B cell (primary cell): ENCODE measurements at regions not wholly inside any gene's neighbourhood (a gene's known extent, or its start where the extent isn't known, plus 50 kb on each side); places are given as distances from the start of the nearest gene placed in this dataset.

Experiments used
- ATAC-seq: fragments of 200-7000 bp; cut with Tn5 transposase; one replicate; pipeline ENCODE4 v1.10.0; 2021; ENCODE audit warnings: low read depth, mild to moderate bottlenecking, moderate number of reproducible peaks, moderate library complexity
- CTCF ChIA-PET: fragments of 350-600 bp; sonication (Branson Sonifier 250); formaldehyde crosslinking; loops from one replicate; lab custom pipeline; 2021; ENCODE audit warnings: antibody characterized with exemption, inconsistent platforms; lab: Charles Lee
- POLR2A ChIA-PET: fragments of 350-600 bp; sonication (Branson Sonifier 250); formaldehyde crosslinking; loops from one replicate; lab custom pipeline; 2021; ENCODE audit warnings: antibody characterized with exemption; lab: Charles Lee
- DNase-seq: peaks from one replicate; pipeline ENCODE4 v3.0.0; 2013
- H2AFZ ChIP-seq: 2 replicates; pipeline ENCODE4 v1.6.1; 2012; ENCODE audit warnings: mild to moderate bottlenecking, low read depth, low read length; ENCODE audit not compliant: insufficient read depth, poor library complexity, severe bottlenecking
- H3K27ac ChIP-seq, 2 donors: 1 replicate in 1 of 2; 2 replicates in 1 of 2; pipeline ENCODE4 v1.5.1; 2012 to 2013; ENCODE audit warnings: low read length in 2 of 2, mild to moderate bottlenecking in 2 of 2, moderate library complexity in 1 of 2
- H3K27me3 ChIP-seq, 4 experiments: fragments of 200-600 bp in 1 of 4; sonication (generic) in 1 of 4; replicated peaks in 1 of 4; 1 replicate in 2 of 4; 2 replicates in 2 of 4; pipeline versions ENCODE4 v1.6.1 to v1.7.0; 2013 to 2016; ENCODE audit warnings: low read length in 3 of 4, mild to moderate bottlenecking in 2 of 4, mixed read lengths in 1 of 4, moderate library complexity in 1 of 4; ENCODE audit not compliant: insufficient read depth in 4 of 4, control insufficient read depth in 3 of 4; ENCODE audit errors: control extremely low read depth in 1 of 4
- H3K36me3 ChIP-seq, 2 experiments: replicated peaks in 1 of 2; 1 replicate in 1 of 2; 2 replicates in 1 of 2; pipeline versions ENCODE4 v1.6.1 to v1.7.1; 2013; ENCODE audit warnings: low read length in 1 of 2; ENCODE audit not compliant: insufficient read depth in 2 of 2, control insufficient read depth in 1 of 2; ENCODE audit errors: control extremely low read depth in 1 of 2, extremely low read depth in 1 of 2
- H3K4me1 ChIP-seq, 2 donors: fragments of 200-600 bp in 1 of 2; sonication (generic) in 1 of 2; 1 replicate in 1 of 2; 2 replicates in 1 of 2; pipeline versions ENCODE4 v1.5.1 to v1.6.1; 2013 to 2017; ENCODE audit warnings: low read length in 2 of 2; ENCODE audit not compliant: control insufficient read depth in 2 of 2, insufficient read depth in 2 of 2
- H3K4me2 ChIP-seq: replicated peaks from 2 replicates; pipeline ENCODE3; 2012; ENCODE audit warnings: mild to moderate bottlenecking, low read depth, low read length; ENCODE audit not compliant: poor library complexity, severe bottlenecking
- H3K4me3 ChIP-seq, 5 experiments: fragments of 200-600 bp in 1 of 5; sonication (generic) in 1 of 5; 1 replicate in 3 of 5; 2 replicates in 2 of 5; pipeline versions ENCODE4 v1.5.1 to v1.7.0; 2011 to 2016; ENCODE audit warnings: low read length in 4 of 5, mild to moderate bottlenecking in 4 of 5, low read depth in 2 of 5, control low read depth in 1 of 5, moderate library complexity in 1 of 5; ENCODE audit not compliant: insufficient read depth in 1 of 5; ENCODE audit errors: control extremely low read depth in 1 of 5, extremely low read depth in 1 of 5
- H3K79me2 ChIP-seq: fragments of 200-600 bp; sonication (generic); one replicate; pipeline ENCODE4 v1.6.0; 2016; ENCODE audit warnings: low read length; ENCODE audit not compliant: control insufficient read depth, insufficient read depth
- H3K9ac ChIP-seq: fragments of 200-600 bp; sonication (generic); 2 replicates; pipeline ENCODE4 v1.6.1; 2017; ENCODE audit warnings: mild to moderate bottlenecking, low read length, moderate library complexity
- H3K9me3 ChIP-seq, 3 donors: one replicate each; pipeline versions ENCODE4 v1.6.1 to v1.7.1; 2013; ENCODE audit warnings: low read length in 2 of 3; ENCODE audit not compliant: control insufficient read depth in 2 of 3, insufficient read depth in 1 of 3; ENCODE audit errors: control extremely low read depth in 1 of 3
- H4K20me1 ChIP-seq: 2 replicates; pipeline ENCODE4 v1.6.0; 2012; ENCODE audit warnings: mild to moderate bottlenecking, low read length; ENCODE audit not compliant: insufficient read depth, control insufficient read depth, poor library complexity, severe bottlenecking
- H3K27ac Mint-ChIP-seq: one replicate; pipeline ENCODE4 v1.8.0; 2021; ENCODE audit warnings: mixed read lengths
- H3K27me3 Mint-ChIP-seq: one replicate; pipeline ENCODE4 v1.8.0; 2021; ENCODE audit warnings: mixed read lengths
- H3K4me1 Mint-ChIP-seq: one replicate; pipeline ENCODE4 v1.8.0; 2021; ENCODE audit warnings: mixed read lengths
- H3K4me3 Mint-ChIP-seq: one replicate; pipeline ENCODE4 v1.8.0; 2021; ENCODE audit warnings: mixed read lengths
- H3K9me3 Mint-ChIP-seq: one replicate; pipeline ENCODE4 v1.8.0; 2022; ENCODE audit warnings: mixed read lengths; ENCODE audit not compliant: insufficient read depth
- CTCF ChIP-seq: fragments of 200-600 bp; IDR thresholded peaks from one replicate; pipeline ENCODE4 v1.8.0; 2022; ENCODE audit warnings: antibody characterized with exemption, mild to moderate bottlenecking
- EZH2 ChIP-seq: IDR thresholded peaks from 2 replicates; pipeline ENCODE4 v1.6.1; 2012; ENCODE audit warnings: borderline replicate concordance, low read depth, mild to moderate bottlenecking, moderate library complexity, low read length; ENCODE audit not compliant: insufficient read depth, poor library complexity, severe bottlenecking
- WGBS: methylation state at CpG from one replicate; pipeline ENCODE4 v1.1.5; 2013; ENCODE audit warnings: missing lambda C conversion rate; ENCODE audit not compliant: insufficient coverage; 5-methylcytosine and 5-hydroxymethylcytosine counted together
- intact Hi-C: fragments of 100-400 bp; cut with micrococcal nuclease; formaldehyde crosslinking; loops from one replicate; pipeline ENCODE4 v1.10.0; 2022

- no peaks in the 10 kb centered on the region for H3K4me1 ChIP-seq
- no peaks in the 10 kb centered on the region for H3K36me3 ChIP-seq
- no peaks in the 10 kb centered on the region for H3K9me3 ChIP-seq
- no peak overlapping the region for H2AFZ ChIP-seq
- H3K9me3 Mint-ChIP-seq, result no peaks in the 10 kb centered on the region
- intact Hi-C loops, result no loop called here
- POLR2A ChIA-PET, result no interaction called here
- H3K4me3 ChIP-seq, result no peak overlapping the region
- no peak overlapping the region for H3K4me3 Mint-ChIP-seq
- no peak overlapping the region for H3K9ac ChIP-seq
- H3K4me2 ChIP-seq, result no peak overlapping the region
- H3K27ac Mint-ChIP-seq, result no peak overlapping the region
- H3K4me1 Mint-ChIP-seq, result no peaks in the 10 kb centered on the region
- no peaks in the 10 kb centered on the region for H3K27me3 ChIP-seq
- no peaks in the 10 kb centered on the region for H3K27me3 Mint-ChIP-seq
- no peaks in the 10 kb centered on the region for H3K79me2 ChIP-seq
- no CpG with 5 or more reads among the region's 1 CpG for WGBS
- ATAC-seq (no peak), DNase-seq (no peak)
- TF ChIP-seq EZH2, result no peak
- TF ChIP-seq CTCF, result no peak
- no peaks in the 10 kb centered on the region for H4K20me1 ChIP-seq
- CTCF ChIA-PET, result no interaction called here
- H3K27ac ChIP-seq, result no peak overlapping the region
Observed at GRCh38 chr13:79913141-79913827, 427.6 kb downstream of the SPRY2 start.

- ChIA-PET POLR2A (no interaction called here), CTCF (no interaction called here)
- Mint-ChIP-seq H3K4me3 (no peak overlapping the region), H3K27ac (no peak overlapping the region), H3K27me3 (no peaks in the 10 kb centered on the region), H3K9me3 (no peaks in the 10 kb centered on the region), H3K4me1 (no peaks in the 10 kb centered on the region)
- no peak for DNase-seq
- Histone ChIP-seq H3K27me3 (no peaks in the 10 kb centered on the region), H3K4me1 (no peaks in the 10 kb centered on the region), H3K4me2 (no peak overlapping the region), H3K36me3 (no peaks in the 10 kb centered on the region), H2AFZ (no peak overlapping the region), H3K4me3 (no peak overlapping the region), H3K79me2 (no peaks in the 10 kb centered on the region), H3K9me3 (no peaks in the 10 kb centered on the region), H3K27ac (no peak overlapping the region), H3K9ac (no peak overlapping the region), H4K20me1 (no peaks in the 10 kb centered on the region)
- TF ChIP-seq CTCF (no peak), EZH2 (no peak)
- ATAC-seq, result no peak
- intact Hi-C loops, result no loop called here
- no CpG with 5 or more reads among the region's 3 CpGs for WGBS
Observed at GRCh38 chr13:79912403-79912802, 428.5 kb downstream of the SPRY2 start.
